SK-N-SH (cell line): ENCODE measurements at regions not wholly inside any gene's neighbourhood (a gene's known extent, or its start where the extent isn't known, plus 50 kb on each side); places are given as distances from the start of the nearest gene placed in this dataset.

Experiments
- CTCF ChIA-PET: fragments of 300-600, 350-600 bp; formaldehyde crosslinking; extraction: SDS; loops from one replicate; lab custom pipeline; 2021; lab: Yijun Ruan, JAX
- POLR2A ChIA-PET: fragments of 350-600 bp; sonication (Branson Sonifier 250); formaldehyde crosslinking; extraction: SDS; loops from one replicate; lab custom pipeline; 2020; ENCODE audit warnings: antibody characterized with exemption, inconsistent platforms; lab: Yijun Ruan, JAX
- DNase-seq: peaks from one replicate; pipeline ENCODE4 v3.0.0; 2012
- H2AFZ ChIP-seq: fragments of 200-600 bp; sonication (generic); 2 replicates; pipeline ENCODE4 v1.8.1; 2016; ENCODE audit warnings: antibody characterized with exemption, mild to moderate bottlenecking, low read depth
- H3F3A ChIP-seq: fragments of 200-600 bp; sonication (generic); replicated peaks from 2 replicates; pipeline ENCODE3; 2016; ENCODE audit warnings: antibody characterized with exemption, mild to moderate bottlenecking; ENCODE audit not compliant: insufficient read depth
- H3K27ac ChIP-seq, 2 experiments: fragments of 200-500 bp in 1 of 2; fragments of 200-600 bp in 1 of 2; sonication (Bioruptor generic) in 1 of 2; sonication (generic), shearing (Covaris generic) in 1 of 2; 2 replicates each; pipeline versions ENCODE4 v1.5.1 to v1.6.1; 2014 to 2016; ENCODE audit warnings: low read depth in 2 of 2, inconsistent platforms in 1 of 2, low read length in 1 of 2, mild to moderate bottlenecking in 1 of 2, mixed read lengths in 1 of 2
- H3K27me3 ChIP-seq: fragments of 200-600 bp; sonication (generic), shearing (Covaris generic); 2 replicates; pipeline ENCODE4 v1.6.1; 2016; ENCODE audit warnings: mixed run types; ENCODE audit not compliant: insufficient read depth
- H3K36me3 ChIP-seq, 2 experiments: fragments of 200-500 bp in 1 of 2; fragments of 200-600 bp in 1 of 2; sonication (Bioruptor generic) in 1 of 2; sonication (generic) in 1 of 2; replicated peaks in 1 of 2; 2 replicates each; pipeline versions ENCODE3 to v1.5.1; 2014 to 2016; ENCODE audit warnings: low read length in 1 of 2, mild to moderate bottlenecking in 1 of 2; ENCODE audit not compliant: insufficient read depth in 2 of 2, control insufficient read depth in 1 of 2
- H3K4me1 ChIP-seq, 2 experiments: fragments of 200-500 bp in 1 of 2; fragments of 200-600 bp in 1 of 2; sonication (Bioruptor generic) in 1 of 2; sonication (generic), shearing (Covaris generic) in 1 of 2; 2 replicates each; pipeline versions ENCODE4 v1.5.1 to v1.6.1; 2014 to 2016; ENCODE audit warnings: low read depth in 1 of 2, low read length in 1 of 2, mixed run types in 1 of 2; ENCODE audit not compliant: insufficient read depth in 2 of 2, control insufficient read depth in 1 of 2
- H3K4me2 ChIP-seq: fragments of 200-600 bp; sonication (generic), shearing (Covaris generic); 2 replicates; pipeline ENCODE4 v1.6.1; 2017; ENCODE audit warnings: mixed run types
- H3K4me3 ChIP-seq, 2 experiments: fragments of 200-500 bp in 1 of 2; fragments of 200-600 bp in 1 of 2; sonication (Bioruptor generic) in 1 of 2; sonication (generic), shearing (Covaris generic) in 1 of 2; 2 replicates each; pipeline versions ENCODE4 v1.5.1 to v1.8.1; 2014 to 2016; ENCODE audit warnings: low read depth in 2 of 2, inconsistent platforms in 1 of 2, low read length in 1 of 2, mild to moderate bottlenecking in 1 of 2, mixed read lengths in 1 of 2, moderate library complexity in 1 of 2
- H3K79me2 ChIP-seq: fragments of 200-600 bp; sonication (generic); 2 replicates; pipeline ENCODE4 v1.8.1; 2017; ENCODE audit warnings: mild to moderate bottlenecking; ENCODE audit not compliant: insufficient read depth
- H3K9ac ChIP-seq: fragments of 200-600 bp; sonication (generic); 2 replicates; pipeline ENCODE4 v1.6.1; 2017; ENCODE audit warnings: mixed run types
- H3K9me2 ChIP-seq: fragments of 200-600 bp; sonication (generic); 2 replicates; pipeline ENCODE4 v1.6.1; 2017; ENCODE audit warnings: mixed run types
- H3K9me3 ChIP-seq: fragments of 200-600 bp; sonication (generic); 2 replicates; pipeline ENCODE4 v1.6.1; 2017; ENCODE audit warnings: mixed run types, mild to moderate bottlenecking, moderate library complexity
- H4K20me1 ChIP-seq: fragments of 200-600 bp; sonication (generic); 2 replicates; pipeline ENCODE4 v1.6.1; 2017; ENCODE audit warnings: mild to moderate bottlenecking, mixed run types; ENCODE audit not compliant: insufficient read depth
- CTCF ChIP-seq: fragments of 200-600 bp; sonication (generic); IDR thresholded peaks from 2 replicates; pipeline ENCODE4 v1.6.1; 2017; ENCODE audit warnings: antibody characterized with exemption, mild to moderate bottlenecking, moderate library complexity
- EP300 ChIP-seq, 2 experiments: IDR thresholded peaks; 2 replicates each; pipeline versions ENCODE4 v1.4.0 to v1.6.1; 2012; ENCODE audit warnings: borderline replicate concordance in 1 of 2, low read depth in 1 of 2, low read length in 1 of 2
- FOXJ3 ChIP-seq: sonication (generic); formaldehyde crosslinking; IDR thresholded peaks from 2 replicates; pipeline ENCODE4 v1.5.1; 2020; ENCODE audit warnings: mild to moderate bottlenecking, missing genetic modification reagents
- GABPA ChIP-seq: IDR thresholded peaks from 2 replicates; pipeline ENCODE4 v1.4.0; 2012; ENCODE audit warnings: low read depth, mild to moderate bottlenecking
- GATA2 ChIP-seq: sonication (generic); formaldehyde crosslinking; IDR thresholded peaks from 2 replicates; pipeline ENCODE4 v1.5.0; 2020; ENCODE audit warnings: mild to moderate bottlenecking, missing genetic modification reagents
- IRF3 ChIP-seq: fragments of 150-350 bp; IDR thresholded peaks from 2 replicates; pipeline ENCODE4 v1.6.1; 2016; ENCODE audit warnings: mild to moderate bottlenecking, low read depth, low read length
- MEF2A ChIP-seq: IDR thresholded peaks from 2 replicates; pipeline ENCODE4 v1.4.0; 2012; ENCODE audit warnings: low read depth, borderline replicate concordance
- NFIC ChIP-seq: IDR thresholded peaks from 2 replicates; pipeline ENCODE4 v1.4.0; 2012; ENCODE audit warnings: borderline replicate concordance
- NRF1 ChIP-seq: IDR thresholded peaks from 2 replicates; pipeline ENCODE4 v1.6.1; 2012; ENCODE audit warnings: low read depth, mild to moderate bottlenecking, low read length
- PBX3 ChIP-seq: IDR thresholded peaks from 2 replicates; pipeline ENCODE4; 2012
- POLR2AphosphoS5 ChIP-seq: IDR thresholded peaks from 2 replicates; pipeline ENCODE4 v1.6.1; 2012; ENCODE audit warnings: low read depth, low read length
- RAD21 ChIP-seq: IDR thresholded peaks from 2 replicates; pipeline ENCODE4 v1.6.1; 2012; ENCODE audit warnings: mild to moderate bottlenecking, low read length
- RCOR1 ChIP-seq: fragments of 150-350 bp; IDR thresholded peaks from 2 replicates; pipeline ENCODE4 v1.6.1; 2017; ENCODE audit warnings: antibody characterized with exemption, low read length
- RFX5 ChIP-seq: IDR thresholded peaks from 2 replicates; pipeline ENCODE4 v1.6.1; 2012; ENCODE audit warnings: mild to moderate bottlenecking, improper control_type of control experiment, low read length
- TCF12 ChIP-seq: IDR thresholded peaks from 2 replicates; pipeline ENCODE4 v1.4.0; 2012
- USF2 ChIP-seq: fragments of 150-350 bp; IDR thresholded peaks from 2 replicates; pipeline ENCODE4 v1.6.1; 2017; ENCODE audit warnings: antibody characterized with exemption, low read length, low read depth, borderline replicate concordance
- WGBS: methylation state at CpG from one replicate; pipeline ENCODE4 v1.1.6; 2017; ENCODE audit warnings: low lambda C conversion rate; 5-methylcytosine and 5-hydroxymethylcytosine counted together

GRCh38 chr9:29199975-29200374 is 1626.7 kb upstream of the C9orf72 start:
- Histone ChIP-seq H3F3A (peaks cover 5% of the 10 kb centered on the region), H4K20me1 (peaks cover 20% of the 10 kb centered on the region), H3K4me2 (peak overlapping the region; percentile 19; the same call in 1 of the 2 replicates), H3K79me2 (peaks cover 93% of the 10 kb centered on the region), H3K4me1 (peaks cover 6 to 31% of the 10 kb centered on the region in 2 experiments; a peak in 3 of 4 replicates), H3K9me2 (no peaks in the 10 kb centered on the region), H3K27me3 (no peaks in the 10 kb centered on the region), H3K27ac (peak overlapping the region in 1 of 2 experiments; percentile 73; a peak in 2 of 4 replicates), H3K9me3 (no peaks in the 10 kb centered on the region), H3K36me3 (no peaks in the 10 kb centered on the region), H3K4me3 (no peak overlapping the region), H3K9ac (no peak overlapping the region), H2AFZ (no peak overlapping the region)
- POLR2A ChIA-PET: no interaction called here
- CTCF ChIA-PET: no interaction called here
- DNase-seq: no peak
- 13% methylated on average over 3 of the region's 3 CpGs for WGBS
- TF ChIP-seq POLR2AphosphoS5 (no peak), PBX3 (peak; percentile 69), GATA2 (peak; percentile 77), EP300 (IDR thresholded peaks at IDR 0.05; ENCODE audit: borderline replicate concordance in 1 of 2, low read depth in 1 of 2, low read length in 1 of 2) (peak; percentile 7 to 61; a peak in 1 of 4 replicates), GABPA (no peak), FOXJ3 (CRISPR knock-in tag) (0 out of 2 replicates have a peak, but pooled peaks have one; percentile 43), RCOR1 (0 out of 2 replicates have a peak, but pooled peaks have one; percentile 4), NFIC (peak; percentile 12; the same call in 1 of the 2 replicates), RFX5 (no peak), TCF12 (no peak)

DNA sequence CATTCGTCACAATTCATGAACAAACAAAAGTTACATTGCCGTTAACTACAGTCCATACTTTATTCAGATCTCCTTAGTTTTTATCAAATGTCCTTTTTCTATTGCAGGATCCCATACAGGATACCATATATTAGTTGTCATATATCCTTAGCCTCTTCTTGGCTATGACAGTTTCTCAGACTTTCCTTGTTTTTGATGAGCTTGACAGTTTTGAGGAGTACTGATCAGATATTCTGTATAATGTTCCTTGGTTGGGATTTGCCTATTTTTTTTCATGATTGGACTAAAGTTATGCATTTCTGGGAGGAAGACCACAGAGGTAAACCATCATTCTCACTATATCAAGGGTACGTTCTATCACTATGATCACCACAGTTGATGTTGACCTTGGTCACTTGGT is 1627.4 kb upstream of the C9orf72 start:
- WGBS: 95% methylated on average over 3 of the region's 3 CpGs
- Histone ChIP-seq H3K9me2 (no peaks in the 10 kb centered on the region), H3K27me3 (no peaks in the 10 kb centered on the region), H3K4me2 (no peak overlapping the region; the same call in 1 of the 2 replicates), H3K9me3 (no peaks in the 10 kb centered on the region), H3K27ac (no peak overlapping the region; a peak in 1 of 4 replicates), H3K79me2 (peaks cover 98% of the 10 kb centered on the region), H3K4me3 (no peak overlapping the region), H3F3A (peaks cover 5% of the 10 kb centered on the region), H3K36me3 (no peaks in the 10 kb centered on the region), H3K4me1 (peaks cover 6 to 31% of the 10 kb centered on the region in 2 experiments; a peak in 3 of 4 replicates), H4K20me1 (peaks cover 20% of the 10 kb centered on the region), H3K9ac (no peak overlapping the region), H2AFZ (no peak overlapping the region)
- DNase-seq: no peak
- ChIA-PET POLR2A (no interaction called here), CTCF (no interaction called here)
- TF ChIP-seq RAD21 (no peak), USF2 (no peak), IRF3 (no peak), NRF1 (no peak), RCOR1 (no peak), CTCF (no peak), MEF2A (no peak)
